ENCODE measurements at regions not wholly inside any gene's neighbourhood (a gene's known extent, or its start where the extent isn't known, plus 50 kb on each side); places are given as distances from the start of the nearest gene placed in this dataset.
A peak's percentile ranks its signal among the peaks of the same experiment; 100 is the strongest.

- DNase-seq, result no peak
Observed at GRCh38 chr4:138925495-138925894, 90.1 kb upstream of the NOCT start.

- DNase-seq, result peak; percentile 70
Observed at GRCh38 chr4:138919094-138919936, 96.3 kb upstream of the NOCT start.

GRCh38 chr4:138918169-138918869, 97.3 kb upstream of the NOCT start:
- DNase-seq, result no peak

GRCh38 chr4:138916763-138917162, 98.8 kb upstream of the NOCT start:
- DNase-seq, result no peak

- DNase-seq, result no peak
Observed at GRCh38 chr4:138915756-138916155, 99.8 kb upstream of the NOCT start.

GRCh38 chr4:138912704-138913340, 102.8 kb upstream of the NOCT start:
- no peak for DNase-seq

GRCh38 chr4:138911909-138912703, 103.5 kb upstream of the NOCT start:
- no peak for DNase-seq

- peak; percentile 64 for DNase-seq
Observed at GRCh38 chr4:138910914-138911336, 104.7 kb upstream of the NOCT start.

- DNase-seq, result peak; percentile 64
Observed at GRCh38 chr4:138910195-138910913, 105.2 kb upstream of the NOCT start.

GRCh38 chr4:138909587-138909986, 106.0 kb upstream of the NOCT start:
- DNase-seq, result no peak

- DNase-seq, result no peak
Observed at GRCh38 chr4:138908134-138908533, 107.4 kb upstream of the NOCT start.

GRCh38 chr4:138907174-138907573, 108.4 kb upstream of the NOCT start:
- DNase-seq, result no peak

- DNase-seq, result no peak
Observed at GRCh38 chr4:138904793-138905192, 110.8 kb upstream of the NOCT start.

GRCh38 chr4:138903185-138903584, 112.4 kb upstream of the NOCT start:
- DNase-seq, result no peak

GRCh38 chr4:138902705-138903104, 112.9 kb upstream of the NOCT start:
- DNase-seq, result no peak

GRCh38 chr4:138901177-138901576, 114.4 kb upstream of the NOCT start:
- DNase-seq, result no peak

- DNase-seq, result no peak
Observed at GRCh38 chr4:138899999-138900398, 115.6 kb upstream of the NOCT start.

- DNase-seq, result no peak
Observed at GRCh38 chr4:138898282-138898681, 117.3 kb upstream of the NOCT start.

GRCh38 chr4:138897811-138898226, 117.8 kb upstream of the NOCT start:
- peak; percentile 20 for DNase-seq

- no peak for DNase-seq
Observed at GRCh38 chr4:138894709-138895108, 120.9 kb upstream of the NOCT start.

- DNase-seq, result no peak
Observed at GRCh38 chr4:138894011-138894410, 121.6 kb upstream of the NOCT start.
